Chondrocyte (in vitro differentiated cells): ENCODE measurements at regions not wholly inside any gene's neighbourhood (a gene's known extent, or its start where the extent isn't known, plus 50 kb on each side); places are given as distances from the start of the nearest gene placed in this dataset.
"Not testable (repeated sequence)": the region's sequence is repeated elsewhere in the genome, so short reads cannot be mapped to it uniquely, and the experiment has no call there.

Experiments
- DNase-seq: peaks from one replicate; pipeline ENCODE4 v3.0.0; 2021; ENCODE audit warnings: mixed read lengths, low spot score
- H3K27ac Mint-ChIP-seq: one replicate; pipeline ENCODE4 v1.8.0; 2021; ENCODE audit warnings: mild to moderate bottlenecking, moderate library complexity, mixed read lengths; ENCODE audit not compliant: unreplicated experiment
- H3K27me3 Mint-ChIP-seq: 2 replicates; pipeline ENCODE4 v1.8.0; 2021; ENCODE audit warnings: low read depth, mixed read lengths
- H3K36me3 Mint-ChIP-seq: 2 replicates; pipeline ENCODE4 v1.8.0; 2021; ENCODE audit warnings: low read depth, mixed read lengths
- H3K4me1 Mint-ChIP-seq: 2 replicates; pipeline ENCODE4 v1.8.0; 2021; ENCODE audit warnings: low read depth, mild to moderate bottlenecking, mixed read lengths
- H3K4me3 Mint-ChIP-seq: one replicate; pipeline ENCODE4 v1.8.0; 2021; ENCODE audit warnings: mild to moderate bottlenecking, moderate library complexity, mixed read lengths; ENCODE audit not compliant: unreplicated experiment
- H3K9me3 Mint-ChIP-seq: 2 replicates; pipeline ENCODE4 v1.8.0; 2021; ENCODE audit warnings: low read depth, mixed read lengths
- CTCF ChIP-seq: fragments of 200-600 bp; sonication (generic); IDR thresholded peaks from 2 replicates; pipeline ENCODE4 v1.5.0; 2021; ENCODE audit warnings: antibody characterized with exemption, mild to moderate bottlenecking, moderate library complexity

GRCh38 chr17:14582996-14583395 is 282.1 kb downstream of the HS3ST3B1 start:
- DNase-seq = no peak
- no peak for TF ChIP-seq CTCF
- peaks cover 12% of the 10 kb centered on the region for H3K4me1 Mint-ChIP-seq
- no peaks in the 10 kb centered on the region for H3K36me3 Mint-ChIP-seq
- no peak overlapping the region for H3K27ac Mint-ChIP-seq
- no peaks in the 10 kb centered on the region for H3K27me3 Mint-ChIP-seq
- H3K4me3 Mint-ChIP-seq = no peak overlapping the region
- H3K9me3 Mint-ChIP-seq = no peaks in the 10 kb centered on the region

GRCh38 chr17:14581186-14581830 is 280.4 kb downstream of the HS3ST3B1 start:
- H3K4me1 Mint-ChIP-seq = peaks cover 12% of the 10 kb centered on the region
- no peak overlapping the region for H3K27ac Mint-ChIP-seq
- DNase-seq = no peak
- no peaks in the 10 kb centered on the region for H3K36me3 Mint-ChIP-seq
- no peaks in the 10 kb centered on the region for H3K27me3 Mint-ChIP-seq
- H3K4me3 Mint-ChIP-seq = no peak overlapping the region
- H3K9me3 Mint-ChIP-seq = no peaks in the 10 kb centered on the region
- no peak for TF ChIP-seq CTCF

- DNase-seq = no peak
- Mint-ChIP-seq H3K4me1 (peaks cover 17% of the 10 kb centered on the region), H3K27me3 (no peaks in the 10 kb centered on the region)
Observed at GRCh38 chr17:14580499-14580898, 279.6 kb downstream of the HS3ST3B1 start.

GRCh38 chr17:14579716-14580115 is 278.8 kb downstream of the HS3ST3B1 start:
- peaks cover 21% of the 10 kb centered on the region for H3K4me1 Mint-ChIP-seq
- no peaks in the 10 kb centered on the region for H3K36me3 Mint-ChIP-seq
- no peak for TF ChIP-seq CTCF
- no peak overlapping the region for H3K4me3 Mint-ChIP-seq
- DNase-seq = no peak
- no peak overlapping the region for H3K27ac Mint-ChIP-seq
- H3K9me3 Mint-ChIP-seq = no peaks in the 10 kb centered on the region
- H3K27me3 Mint-ChIP-seq = no peaks in the 10 kb centered on the region

More at GRCh38 chr17:14580499-14580898, 279.6 kb downstream of the HS3ST3B1 start:
- Mint-ChIP-seq H3K36me3 (no peaks in the 10 kb centered on the region), H3K4me3 (no peak overlapping the region), H3K9me3 (no peaks in the 10 kb centered on the region), H3K27ac (no peak overlapping the region)
- TF ChIP-seq CTCF = no peak

GRCh38 chr17:14575471-14575953 is 274.6 kb downstream of the HS3ST3B1 start:
- Mint-ChIP-seq H3K36me3 (no peaks in the 10 kb centered on the region), H3K27me3 (no peaks in the 10 kb centered on the region), H3K4me3 (no peak overlapping the region), H3K27ac (no peak overlapping the region), H3K9me3 (no peaks in the 10 kb centered on the region), H3K4me1 (peaks cover 19% of the 10 kb centered on the region)
- no peak for TF ChIP-seq CTCF
- DNase-seq = no peak

GRCh38 chr17:14560325-14560724 is 259.4 kb downstream of the HS3ST3B1 start:
- not testable (repeated sequence) for H3K27ac Mint-ChIP-seq, H3K27me3 Mint-ChIP-seq, H3K4me3 Mint-ChIP-seq

More at GRCh38 chr17:14560325-14560724, 259.4 kb downstream of the HS3ST3B1 start:
- H3K36me3 Mint-ChIP-seq, H3K9me3 Mint-ChIP-seq, H3K4me1 Mint-ChIP-seq, DNase-seq: not testable (repeated sequence)
